ENCODE measurements at regions not wholly inside any gene's neighbourhood (a gene's known extent, or its start where the extent isn't known, plus 50 kb on each side); places are given as distances from the start of the nearest gene placed in this dataset.

- Histone ChIP-seq H3F3A (ENCODE audit: control insufficient read depth, insufficient read depth) (no peaks in the 10 kb centered on the region), H3K27ac (ENCODE audit: low read depth, low read length) (no peak overlapping the region), H3K9me3 (ENCODE audit: control insufficient read depth, insufficient read depth, low read length) (peaks cover 10% of the 10 kb centered on the region; the same call in 1 of the 2 replicates), H3K4me2 (ENCODE audit: low read length) (no peak overlapping the region), H3K36me3 (ENCODE audit: control insufficient read depth, low read length) (no peaks in the 10 kb centered on the region), H3K4me1 (ENCODE audit: control insufficient read depth, low read length) (no peaks in the 10 kb centered on the region), H3K4me3 (ENCODE audit: low read length) (no peak overlapping the region), H3K9me2 (replicated peaks; ENCODE audit: control insufficient read depth, low read length) (no peaks in the 10 kb centered on the region), H3K79me2 (ENCODE audit: control insufficient read depth, low read length) (no peaks in the 10 kb centered on the region), H4K20me1 (ENCODE audit: control insufficient read depth, insufficient read depth, low read depth, low read length) (no peaks in the 10 kb centered on the region), H3K27me3 (ENCODE audit: control insufficient read depth, low read length) (no peaks in the 10 kb centered on the region)
- no peak for TF ChIP-seq CTCF (IDR thresholded peaks at IDR 0.05; ENCODE audit: low read depth, low read length, poor library complexity, severe bottlenecking)
- no peak for TF ChIP-seq EZH2phosphoT487 (IDR thresholded peaks at IDR 0.05; ENCODE audit: borderline replicate concordance, low read length)
Measured at GRCh38 chr16:5639531-5639930, 541.9 kb upstream of the EEF2KMT start.

- Histone ChIP-seq H4K20me1 (ENCODE audit: control insufficient read depth, insufficient read depth, low read depth, low read length) (no peaks in the 10 kb centered on the region), H3K36me3 (ENCODE audit: control insufficient read depth, low read length) (no peaks in the 10 kb centered on the region), H3F3A (ENCODE audit: control insufficient read depth, insufficient read depth) (no peaks in the 10 kb centered on the region), H3K27ac (ENCODE audit: low read depth, low read length) (no peak overlapping the region), H3K9me2 (replicated peaks; ENCODE audit: control insufficient read depth, low read length) (no peaks in the 10 kb centered on the region), H3K4me3 (ENCODE audit: low read length) (no peak overlapping the region), H3K4me2 (ENCODE audit: low read length) (no peak overlapping the region), H3K9me3 (ENCODE audit: control insufficient read depth, insufficient read depth, low read length) (peaks cover 3% of the 10 kb centered on the region; the same call in 1 of the 2 replicates), H3K4me1 (ENCODE audit: control insufficient read depth, low read length) (no peaks in the 10 kb centered on the region), H3K79me2 (ENCODE audit: control insufficient read depth, low read length) (no peaks in the 10 kb centered on the region), H3K27me3 (ENCODE audit: control insufficient read depth, low read length) (no peaks in the 10 kb centered on the region)
- TF ChIP-seq CTCF (IDR thresholded peaks at IDR 0.05; ENCODE audit: low read depth, low read length, poor library complexity, severe bottlenecking), result no peak
- TF ChIP-seq EZH2phosphoT487 (IDR thresholded peaks at IDR 0.05; ENCODE audit: borderline replicate concordance, low read length), result no peak
Measured at GRCh38 chr16:5635331-5635730, 537.7 kb upstream of the EEF2KMT start.

- Histone ChIP-seq H3K27ac (ENCODE audit: low read depth, low read length) (no peak overlapping the region), H3K9me2 (replicated peaks; ENCODE audit: control insufficient read depth, low read length) (no peaks in the 10 kb centered on the region), H3K27me3 (ENCODE audit: control insufficient read depth, low read length) (no peaks in the 10 kb centered on the region), H3K79me2 (ENCODE audit: control insufficient read depth, low read length) (no peaks in the 10 kb centered on the region), H3K4me2 (ENCODE audit: low read length) (no peak overlapping the region), H4K20me1 (ENCODE audit: control insufficient read depth, insufficient read depth, low read depth, low read length) (no peaks in the 10 kb centered on the region), H3K9me3 (ENCODE audit: control insufficient read depth, insufficient read depth, low read length) (no peaks in the 10 kb centered on the region), H3F3A (ENCODE audit: control insufficient read depth, insufficient read depth) (no peaks in the 10 kb centered on the region), H3K4me1 (ENCODE audit: control insufficient read depth, low read length) (no peaks in the 10 kb centered on the region), H3K4me3 (ENCODE audit: low read length) (no peak overlapping the region), H3K36me3 (ENCODE audit: control insufficient read depth, low read length) (no peaks in the 10 kb centered on the region)
- TF ChIP-seq CTCF (IDR thresholded peaks at IDR 0.05; ENCODE audit: low read depth, low read length, poor library complexity, severe bottlenecking), result no peak
Measured at GRCh38 chr16:5634666-5635180, 537.1 kb upstream of the EEF2KMT start.
